ENCODE measurements at regions not wholly inside any gene's neighbourhood (a gene's known extent, or its start where the extent isn't known, plus 50 kb on each side); places are given as distances from the start of the nearest gene placed in this dataset.

DNA sequence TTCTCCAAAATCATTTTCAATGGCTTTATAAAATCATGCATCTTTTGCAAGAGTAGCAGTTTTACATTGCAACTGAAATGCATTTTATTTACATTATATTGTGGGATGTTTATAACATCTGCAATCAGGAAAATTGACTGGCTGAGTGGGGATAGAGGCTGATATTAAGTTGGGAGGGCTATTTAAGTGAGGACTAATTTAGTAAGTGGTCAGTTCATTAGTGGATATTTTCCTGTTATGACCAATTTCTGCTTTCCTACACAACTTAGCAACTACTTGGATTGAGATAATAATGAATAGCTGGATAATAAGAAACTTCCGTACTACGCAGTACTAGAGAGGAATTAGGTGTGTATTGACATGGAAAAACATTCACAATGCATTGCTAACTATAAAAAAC, 92.9 kb upstream of the SSBP2 start:
- no peak for DNase-seq (ENCODE audit: low read depth)
- TF ChIP-seq, protein P1, sequence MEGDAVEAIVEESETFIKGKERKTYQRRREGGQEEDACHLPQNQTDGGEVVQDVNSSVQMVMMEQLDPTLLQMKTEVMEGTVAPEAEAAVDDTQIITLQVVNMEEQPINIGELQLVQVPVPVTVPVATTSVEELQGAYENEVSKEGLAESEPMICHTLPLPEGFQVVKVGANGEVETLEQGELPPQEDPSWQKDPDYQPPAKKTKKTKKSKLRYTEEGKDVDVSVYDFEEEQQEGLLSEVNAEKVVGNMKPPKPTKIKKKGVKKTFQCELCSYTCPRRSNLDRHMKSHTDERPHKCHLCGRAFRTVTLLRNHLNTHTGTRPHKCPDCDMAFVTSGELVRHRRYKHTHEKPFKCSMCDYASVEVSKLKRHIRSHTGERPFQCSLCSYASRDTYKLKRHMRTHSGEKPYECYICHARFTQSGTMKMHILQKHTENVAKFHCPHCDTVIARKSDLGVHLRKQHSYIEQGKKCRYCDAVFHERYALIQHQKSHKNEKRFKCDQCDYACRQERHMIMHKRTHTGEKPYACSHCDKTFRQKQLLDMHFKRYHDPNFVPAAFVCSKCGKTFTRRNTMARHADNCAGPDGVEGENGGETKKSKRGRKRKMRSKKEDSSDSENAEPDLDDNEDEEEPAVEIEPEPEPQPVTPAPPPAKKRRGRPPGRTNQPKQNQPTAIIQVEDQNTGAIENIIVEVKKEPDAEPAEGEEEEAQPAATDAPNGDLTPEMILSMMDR (IDR thresholded peaks at IDR 0.05; ENCODE audit: low read depth, low read length, missing control alignments): no peak
- H3K4me3 ChIP-seq (ENCODE audit: low read depth, low read length): no peak overlapping the region

GRCh38 chr5:81842795-81843398, 92.0 kb upstream of the SSBP2 start:
- TF ChIP-seq, protein P1 (IDR thresholded peaks at IDR 0.05; ENCODE audit: low read depth, low read length, missing control alignments): no peak
- DNase-seq (ENCODE audit: low read depth): no peak
- no peak overlapping the region for H3K4me3 ChIP-seq (ENCODE audit: low read depth, low read length)

GRCh38 chr5:81839034-81839433, 88.1 kb upstream of the SSBP2 start:
- TF ChIP-seq, protein P1 (IDR thresholded peaks at IDR 0.05; ENCODE audit: low read depth, low read length, missing control alignments): no peak
- no peak for DNase-seq (ENCODE audit: low read depth)
- H3K4me3 ChIP-seq (ENCODE audit: low read depth, low read length): no peak overlapping the region

GRCh38 chr5:81838307-81838906, 87.5 kb upstream of the SSBP2 start:
- TF ChIP-seq, protein P1 (IDR thresholded peaks at IDR 0.05; ENCODE audit: low read depth, low read length, missing control alignments): peak; percentile 71
- no peak overlapping the region for H3K4me3 ChIP-seq (ENCODE audit: low read depth, low read length)
- no peak for DNase-seq (ENCODE audit: low read depth)

- TF ChIP-seq, protein P1 (IDR thresholded peaks at IDR 0.05; ENCODE audit: low read depth, low read length, missing control alignments): no peak
- H3K4me3 ChIP-seq (ENCODE audit: low read depth, low read length): no peak overlapping the region
- DNase-seq (ENCODE audit: low read depth): no peak
Measured at GRCh38 chr5:81837667-81838306, 86.9 kb upstream of the SSBP2 start.

DNA sequence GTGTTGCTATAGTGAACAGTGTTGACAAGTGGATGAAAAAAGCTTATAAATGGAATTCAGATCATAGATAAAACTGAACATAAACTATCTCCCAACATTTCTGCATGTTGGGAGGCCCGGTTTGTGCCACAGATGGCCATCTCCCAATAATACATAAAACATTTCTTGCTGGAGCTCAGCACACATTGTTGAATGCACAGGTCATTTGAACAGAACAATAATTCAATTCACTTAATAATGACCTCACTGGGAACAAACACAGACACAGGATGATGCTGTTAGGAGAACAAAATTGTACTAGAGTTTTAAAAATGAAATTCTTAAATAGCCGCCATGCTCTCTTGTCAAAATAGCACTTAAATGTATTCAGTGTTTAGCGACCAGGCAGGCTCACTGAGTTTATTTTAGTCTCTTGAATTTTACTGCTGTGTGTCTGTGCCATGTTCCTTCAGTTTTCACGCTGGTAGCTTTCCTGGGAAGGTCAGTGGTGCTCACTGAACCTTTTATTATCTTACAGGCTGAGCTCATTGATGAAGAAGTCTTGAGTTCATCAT, 85.0 kb upstream of the SSBP2 start:
- no peak overlapping the region for H3K4me3 ChIP-seq (ENCODE audit: low read depth, low read length)
- TF ChIP-seq, protein P1 (IDR thresholded peaks at IDR 0.05; ENCODE audit: low read depth, low read length, missing control alignments): no peak
- no peak for DNase-seq (ENCODE audit: low read depth)
